OCI-LY7 (cell line): ENCODE measurements at regions not wholly inside any gene's neighbourhood (a gene's known extent, or its start where the extent isn't known, plus 50 kb on each side); places are given as distances from the start of the nearest gene placed in this dataset.

Experiments
- BruUV-seq: library from RNA; stranded (reverse); fragments of 400-500 nt; replicated peaks from 2 replicates; lab custom pipeline; 2021; lab: Mats Ljungman, UMichigan
- CTCF ChIA-PET: fragments of 300-600 bp; sonication (Branson Sonifier 250); formaldehyde crosslinking; loops from one replicate; lab custom pipeline; 2022; ENCODE audit warnings: antibody characterized with exemption; ENCODE audit not compliant: unreplicated experiment; lab: Charles Lee
- POLR2A ChIA-PET: fragments of 300-600 bp; sonication (Branson Sonifier 250); formaldehyde crosslinking; loops from one replicate; lab custom pipeline; 2022; ENCODE audit warnings: antibody characterized with exemption; lab: Charles Lee
- DNase-seq: peaks from one replicate; pipeline ENCODE4 v3.0.0-alpha.2; 2015; ENCODE audit warnings: low spot score
- H2AFZ ChIP-seq: fragments of 200-600 bp; sonication (generic), shearing (Covaris generic); 2 replicates; pipeline ENCODE4 v1.6.1; 2014; ENCODE audit warnings: mild to moderate bottlenecking, antibody characterized with exemption, low read length, moderate library complexity
- H3K27ac ChIP-seq: fragments of 200-600 bp; sonication (generic); 2 replicates; pipeline ENCODE4 v1.5.1; 2014; ENCODE audit warnings: mixed run types, low read depth, mild to moderate bottlenecking, moderate library complexity, low read length, inconsistent platforms; ENCODE audit not compliant: poor library complexity, severe bottlenecking
- H3K36me3 ChIP-seq: fragments of 200-600 bp; sonication (generic); 2 replicates; pipeline ENCODE4 v1.6.1; 2014; ENCODE audit warnings: mild to moderate bottlenecking, antibody characterized with exemption, low read length, moderate library complexity, mixed read lengths; ENCODE audit not compliant: insufficient read depth
- H3K4me1 ChIP-seq: fragments of 200-600 bp; sonication (generic); 2 replicates; pipeline ENCODE4 v1.5.1; 2014; ENCODE audit warnings: mild to moderate bottlenecking, low read length; ENCODE audit not compliant: insufficient read depth, poor library complexity, severe bottlenecking
- H3K4me2 ChIP-seq: fragments of 200-600 bp; sonication (generic); 2 replicates; pipeline ENCODE4 v1.6.1; 2014; ENCODE audit warnings: mild to moderate bottlenecking, low read length
- H3K4me3 ChIP-seq: fragments of 200-600 bp; sonication (generic); 2 replicates; pipeline ENCODE4 v1.5.1; 2014; ENCODE audit warnings: mild to moderate bottlenecking, low read depth, low read length; ENCODE audit not compliant: poor library complexity, severe bottlenecking
- H3K79me2 ChIP-seq: fragments of 200-600 bp; sonication (generic); 2 replicates; pipeline ENCODE4 v1.6.1; 2016; ENCODE audit warnings: low read depth, mild to moderate bottlenecking, low read length, moderate library complexity, mixed read lengths; ENCODE audit not compliant: insufficient read depth
- H3K9me2 ChIP-seq: fragments of 200-600 bp; sonication (generic); 2 replicates; pipeline ENCODE4 v1.6.1; 2016; ENCODE audit warnings: mild to moderate bottlenecking, low read length, mixed read lengths; ENCODE audit not compliant: insufficient read depth
- H3K9me3 ChIP-seq: fragments of 200-600 bp; sonication (generic); 2 replicates; pipeline ENCODE4 v1.6.1; 2014; ENCODE audit warnings: mild to moderate bottlenecking, mixed run types, low read length, mixed read lengths
- H4K20me1 ChIP-seq: fragments of 200-600 bp; sonication (generic); 2 replicates; pipeline ENCODE4 v1.6.1; 2014; ENCODE audit warnings: mild to moderate bottlenecking, antibody characterized with exemption, low read length, moderate library complexity, mixed read lengths; ENCODE audit not compliant: insufficient read depth
- EZH2phosphoT487 ChIP-seq: fragments of 200-600 bp; sonication (generic); IDR thresholded peaks from 2 replicates; pipeline ENCODE4 v1.6.1; 2018; ENCODE audit warnings: low read depth, borderline replicate concordance, mild to moderate bottlenecking, mixed run types, antibody characterized with exemption, low read length, moderate library complexity, mixed read lengths
- intact Hi-C: fragments of 100-400 bp; cut with micrococcal nuclease; formaldehyde crosslinking; loops from one replicate; pipeline ENCODE4 v1.10.0; 2022; ENCODE audit not compliant: unreplicated experiment
- TF ChIP-seq, protein P1 (sequence below): fragments of 200-600 bp; sonication (generic); conservative IDR thresholded peaks from 2 replicates; pipeline ENCODE4 v1.5.1; 2014; ENCODE audit warnings: mild to moderate bottlenecking, antibody characterized with exemption, low read length, moderate library complexity, mixed read lengths

DNA sequence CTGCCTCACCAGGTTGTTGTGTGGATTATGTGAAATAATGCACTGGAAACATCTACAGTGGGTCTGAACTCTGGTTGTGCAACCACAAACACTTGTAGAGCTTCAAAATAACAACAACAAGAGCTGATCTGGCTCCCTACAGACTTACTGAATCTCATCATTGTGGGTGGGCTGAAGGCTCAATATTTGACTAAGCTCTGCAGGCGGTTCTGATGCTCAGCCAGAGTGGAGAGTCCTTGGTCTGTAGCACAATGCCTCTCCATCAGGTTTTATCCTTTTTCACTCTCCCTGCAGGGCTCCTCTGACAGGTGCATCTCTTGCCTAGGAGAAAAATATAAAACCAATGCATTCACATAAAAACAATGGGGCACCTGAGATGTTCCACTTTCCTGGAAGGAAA lies 456.3 kb upstream of the ONECUT1 start:
- Histone ChIP-seq H2AFZ (no peak overlapping the region), H3K4me1 (no peaks in the 10 kb centered on the region), H3K4me3 (no peak overlapping the region), H3K9me2 (no peaks in the 10 kb centered on the region), H3K4me2 (no peak overlapping the region), H3K9me3 (no peaks in the 10 kb centered on the region), H4K20me1 (no peaks in the 10 kb centered on the region), H3K27ac (no peak overlapping the region), H3K79me2 (no peaks in the 10 kb centered on the region), H3K36me3 (no peaks in the 10 kb centered on the region)
- ChIA-PET CTCF (no interaction called here), POLR2A (interaction anchor here (0.7 to 0.8 kb wide), 2 partner anchors 97 to 313 kb away, joined by 3 to 4 read pairs; no protein-coding TSS in a partner anchor)
- TF ChIP-seq, protein P1, sequence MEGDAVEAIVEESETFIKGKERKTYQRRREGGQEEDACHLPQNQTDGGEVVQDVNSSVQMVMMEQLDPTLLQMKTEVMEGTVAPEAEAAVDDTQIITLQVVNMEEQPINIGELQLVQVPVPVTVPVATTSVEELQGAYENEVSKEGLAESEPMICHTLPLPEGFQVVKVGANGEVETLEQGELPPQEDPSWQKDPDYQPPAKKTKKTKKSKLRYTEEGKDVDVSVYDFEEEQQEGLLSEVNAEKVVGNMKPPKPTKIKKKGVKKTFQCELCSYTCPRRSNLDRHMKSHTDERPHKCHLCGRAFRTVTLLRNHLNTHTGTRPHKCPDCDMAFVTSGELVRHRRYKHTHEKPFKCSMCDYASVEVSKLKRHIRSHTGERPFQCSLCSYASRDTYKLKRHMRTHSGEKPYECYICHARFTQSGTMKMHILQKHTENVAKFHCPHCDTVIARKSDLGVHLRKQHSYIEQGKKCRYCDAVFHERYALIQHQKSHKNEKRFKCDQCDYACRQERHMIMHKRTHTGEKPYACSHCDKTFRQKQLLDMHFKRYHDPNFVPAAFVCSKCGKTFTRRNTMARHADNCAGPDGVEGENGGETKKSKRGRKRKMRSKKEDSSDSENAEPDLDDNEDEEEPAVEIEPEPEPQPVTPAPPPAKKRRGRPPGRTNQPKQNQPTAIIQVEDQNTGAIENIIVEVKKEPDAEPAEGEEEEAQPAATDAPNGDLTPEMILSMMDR = no peak
- TF ChIP-seq EZH2phosphoT487 = no peak
- BruUV-seq = no TSS peak
- no peak for DNase-seq
- intact Hi-C loops = no loop called here

DNA sequence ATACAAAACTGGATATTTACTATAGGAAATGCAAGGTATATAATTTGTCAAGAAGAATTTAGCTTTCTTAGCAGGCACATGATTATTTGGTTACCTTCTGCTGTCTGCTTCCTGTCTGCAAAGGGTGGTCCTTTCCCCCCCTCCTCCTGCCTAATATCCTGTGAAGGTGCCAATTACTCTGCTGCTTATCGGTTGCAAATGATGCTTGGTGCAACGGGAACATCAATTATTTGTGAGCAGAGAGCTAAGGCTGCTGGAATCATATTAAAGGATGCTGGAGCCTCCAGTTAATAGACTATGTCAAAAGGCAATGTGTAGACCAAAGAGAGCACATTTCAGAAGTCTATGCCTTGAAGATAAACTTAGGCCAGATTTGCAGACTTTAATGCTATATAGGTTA lies 443.7 kb upstream of the ONECUT1 start:
- no peaks in the 10 kb centered on the region for H3K9me2 ChIP-seq
- no peak overlapping the region for H3K27ac ChIP-seq
- no peaks in the 10 kb centered on the region for H3K36me3 ChIP-seq
- H3K4me3 ChIP-seq = no peak overlapping the region
- POLR2A ChIA-PET = interaction anchor here (0.8 kb wide), 1 partner anchor 120 kb away, joined by 3 read pairs; no protein-coding TSS in a partner anchor
- H3K4me1 ChIP-seq = no peaks in the 10 kb centered on the region
- intact Hi-C loops = no loop called here
- TF ChIP-seq, protein P1 = no peak
- TF ChIP-seq EZH2phosphoT487 = no peak
- H3K4me2 ChIP-seq = no peak overlapping the region
- no peaks in the 10 kb centered on the region for H3K79me2 ChIP-seq
- CTCF ChIA-PET = no interaction called here
- no TSS peak for BruUV-seq
- no peaks in the 10 kb centered on the region for H3K9me3 ChIP-seq
- H2AFZ ChIP-seq = no peak overlapping the region
- no peak for DNase-seq
- no peaks in the 10 kb centered on the region for H4K20me1 ChIP-seq

- CTCF ChIA-PET = no interaction called here
- no peaks in the 10 kb centered on the region for H4K20me1 ChIP-seq
Observed at GRCh38 chr15:53230473-53230872, 440.3 kb upstream of the ONECUT1 start.

More at GRCh38 chr15:53230473-53230872, 440.3 kb upstream of the ONECUT1 start:
- no peaks in the 10 kb centered on the region for H3K9me2 ChIP-seq
- no peak for DNase-seq
- H3K9me3 ChIP-seq = no peaks in the 10 kb centered on the region
- H3K4me3 ChIP-seq = no peak overlapping the region
- TF ChIP-seq EZH2phosphoT487 = no peak
- TF ChIP-seq, protein P1 = no peak
- no peaks in the 10 kb centered on the region for H3K79me2 ChIP-seq
- no peak overlapping the region for H2AFZ ChIP-seq
- H3K27ac ChIP-seq = no peak overlapping the region
- POLR2A ChIA-PET = interaction anchor here (0.5 to 1.0 kb wide), 3 partner anchors 45 to 371 kb away, joined by 3 to 8 read pairs (median 5); no protein-coding TSS in a partner anchor
- H3K4me2 ChIP-seq = no peak overlapping the region
- H3K4me1 ChIP-seq = no peaks in the 10 kb centered on the region
- no peaks in the 10 kb centered on the region for H3K36me3 ChIP-seq
- intact Hi-C loops = no loop called here
- BruUV-seq = no TSS peak
